HepG2 (cell line): ENCODE measurements at regions not wholly inside any gene's neighbourhood (a gene's known extent, or its start where the extent isn't known, plus 50 kb on each side); places are given as distances from the start of the nearest gene placed in this dataset.

Source experiments
- EP300 ChIP-seq, 3 experiments: sonication (generic) in 1 of 3; formaldehyde crosslinking in 1 of 3; IDR thresholded peaks; 2 replicates each; pipeline versions ENCODE4 v1.5.1 to v1.6.1; 2011 to 2020; ENCODE audit warnings: low read depth in 2 of 3, low read length in 2 of 3, borderline replicate concordance in 1 of 3, improper control_type of control experiment in 1 of 3, mild to moderate bottlenecking in 1 of 3, missing genetic modification reagents in 1 of 3, moderate library complexity in 1 of 3
- FOXP4 ChIP-seq: sonication (generic); formaldehyde crosslinking; IDR thresholded peaks from 2 replicates; pipeline ENCODE4 v1.4.0; 2020; ENCODE audit warnings: missing genetic modification reagents
- HMG20A ChIP-seq: IDR thresholded peaks from 2 replicates; pipeline ENCODE4 v1.6.1; 2016; ENCODE audit warnings: borderline replicate concordance
- HMGXB4 ChIP-seq, 2 experiments: sonication (generic) in 1 of 2; formaldehyde crosslinking in 1 of 2; IDR thresholded peaks; 2 replicates each; pipeline versions ENCODE4 v1.4.0 to v1.6.1; 2018 to 2020; ENCODE audit warnings: missing genetic modification reagents in 2 of 2, borderline replicate concordance in 1 of 2, low read depth in 1 of 2, mild to moderate bottlenecking in 1 of 2, missing biosample characterization in 1 of 2
- HNF4A ChIP-seq: sonication (generic); formaldehyde crosslinking; IDR thresholded peaks from 2 replicates; pipeline ENCODE4 v1.4.0; 2020; ENCODE audit warnings: missing genetic modification reagents
- HOMEZ ChIP-seq: IDR thresholded peaks from 2 replicates; pipeline ENCODE4 v1.6.1; 2016; ENCODE audit warnings: low read depth
- IRF2 ChIP-seq: IDR thresholded peaks from 2 replicates; pipeline ENCODE4 v1.6.1; 2018; ENCODE audit warnings: missing genetic modification reagents, missing compliant biosample characterization
- MTA1 ChIP-seq: sonication (generic); formaldehyde crosslinking; IDR thresholded peaks from 2 replicates; pipeline ENCODE4 v1.4.0; 2020; ENCODE audit warnings: missing genetic modification reagents, mild to moderate bottlenecking, borderline replicate concordance
- NFIB ChIP-seq: sonication (generic); formaldehyde crosslinking; IDR thresholded peaks from 2 replicates; pipeline ENCODE4 v1.9.0; 2021; ENCODE audit warnings: missing genetic modification reagents, mild to moderate bottlenecking, borderline replicate concordance
- NR1H2 ChIP-seq: sonication (generic); formaldehyde crosslinking; IDR thresholded peaks from 2 replicates; pipeline ENCODE4 v1.8.1; 2022; ENCODE audit warnings: low read depth, missing genetic modification reagents, borderline replicate concordance
- POGZ ChIP-seq: sonication (generic); formaldehyde crosslinking; IDR thresholded peaks from 2 replicates; pipeline ENCODE4 v1.4.0; 2020; ENCODE audit warnings: mild to moderate bottlenecking, missing genetic modification reagents
- RXRA ChIP-seq: sonication (generic); formaldehyde crosslinking; IDR thresholded peaks from 2 replicates; pipeline ENCODE4 v1.5.1; 2020; ENCODE audit warnings: missing genetic modification reagents
- ZBTB44 ChIP-seq: sonication (generic); formaldehyde crosslinking; IDR thresholded peaks from 2 replicates; pipeline ENCODE4 v1.4.0; 2020; ENCODE audit warnings: missing genetic modification reagents
- ZKSCAN8 ChIP-seq: IDR thresholded peaks from 2 replicates; pipeline ENCODE4 v1.6.1; 2016; ENCODE audit warnings: borderline replicate concordance, missing genetic modification reagents, missing compliant biosample characterization
- ZMYM4 ChIP-seq: sonication (generic); formaldehyde crosslinking; IDR thresholded peaks from 2 replicates; pipeline ENCODE4 v1.8.1; 2023; ENCODE audit warnings: mild to moderate bottlenecking, missing genetic modification reagents
- ZNF331 ChIP-seq: sonication (generic); formaldehyde crosslinking; IDR thresholded peaks from 2 replicates; pipeline ENCODE4 v1.4.0; 2020; ENCODE audit warnings: missing genetic modification reagents
- ZNF580 ChIP-seq: IDR thresholded peaks from 2 replicates; pipeline ENCODE4 v1.6.1; 2016; ENCODE audit warnings: low read depth, borderline replicate concordance
- ZNF703 ChIP-seq: sonication (generic); formaldehyde crosslinking; IDR thresholded peaks from 2 replicates; pipeline ENCODE4 v1.5.1; 2020; ENCODE audit warnings: missing genetic modification reagents, mild to moderate bottlenecking, moderate library complexity, borderline replicate concordance
- ZNF746 ChIP-seq: sonication (generic); formaldehyde crosslinking; IDR thresholded peaks from 2 replicates; pipeline ENCODE4 v1.8.0; 2022; ENCODE audit warnings: mild to moderate bottlenecking, missing genetic modification reagents
- ZNF792 ChIP-seq: IDR thresholded peaks from 2 replicates; pipeline ENCODE4 v1.6.1; 2016
- ZSCAN12 ChIP-seq: sonication (generic); formaldehyde crosslinking; IDR thresholded peaks from 2 replicates; pipeline ENCODE4 v1.9.0; 2021; ENCODE audit warnings: mild to moderate bottlenecking, missing genetic modification reagents

- peak; percentile 49; the same call in 1 of the 2 replicates for TF ChIP-seq FOXP4 (CRISPR knock-in tag)
- TF ChIP-seq ZNF792: peak; percentile 89
- TF ChIP-seq EP300 (IDR thresholded peaks at IDR 0.05; ENCODE audit: low read depth in 2 of 2, low read length in 2 of 2): peak in 1 of 2 experiments; percentile 76; a peak in 2 of 4 replicates
- peak; percentile 71; the same call in 1 of the 2 replicates for TF ChIP-seq EP300 (CRISPR knock-in tag; IDR thresholded peaks at IDR 0.05; ENCODE audit: borderline replicate concordance)
- peak; percentile 92 for TF ChIP-seq RXRA (CRISPR knock-in tag)
- no peak for TF ChIP-seq ZBTB44 (CRISPR knock-in tag)
- peak; percentile 81 for TF ChIP-seq HNF4A
- peak; percentile 73 for TF ChIP-seq IRF2 (CRISPR knock-in tag)
- peak; percentile 80 for TF ChIP-seq HOMEZ
- no peak for TF ChIP-seq ZNF746 (CRISPR knock-in tag)
- peak; percentile 89; the same call in 1 of the 2 replicates for TF ChIP-seq HMG20A
- no peak for TF ChIP-seq NFIB (CRISPR knock-in tag)
- no peak for TF ChIP-seq ZNF703 (CRISPR knock-in tag)
- TF ChIP-seq ZSCAN12 (CRISPR knock-in tag): no peak
- TF ChIP-seq ZNF331 (CRISPR knock-in tag): peak; percentile 83; the same call in 1 of the 2 replicates
- TF ChIP-seq ZMYM4 (CRISPR knock-in tag): peak; percentile 42; the same call in 1 of the 2 replicates
- TF ChIP-seq POGZ (CRISPR knock-in tag): no peak
- peak in 1 of 2 experiments; percentile 62; a peak in 1 of 4 replicates for TF ChIP-seq HMGXB4 (CRISPR knock-in tag; IDR thresholded peaks at IDR 0.05; ENCODE audit: borderline replicate concordance in 1 of 2, low read depth in 1 of 2)
- peak; percentile 27; the same call in 1 of the 2 replicates for TF ChIP-seq MTA1 (CRISPR knock-in tag)
- no peak for TF ChIP-seq NR1H2 (CRISPR knock-in tag)
- peak; percentile 68; the same call in 1 of the 2 replicates for TF ChIP-seq ZKSCAN8 (CRISPR knock-in tag)
- TF ChIP-seq ZNF580: peak; percentile 81; the same call in 1 of the 2 replicates
Observed at GRCh38 chr2:42971947-42972736, 179.8 kb upstream of the HAAO start (continued).
